ENCODE measurements at regions not wholly inside any gene's neighbourhood (a gene's known extent, or its start where the extent isn't known, plus 50 kb on each side); places are given as distances from the start of the nearest gene placed in this dataset.

- no peak overlapping the region for H3K4me3 ChIP-seq (ENCODE audit: low read length)
- DNase-seq (ENCODE audit: low read depth), result no peak
- TF ChIP-seq, protein P1, sequence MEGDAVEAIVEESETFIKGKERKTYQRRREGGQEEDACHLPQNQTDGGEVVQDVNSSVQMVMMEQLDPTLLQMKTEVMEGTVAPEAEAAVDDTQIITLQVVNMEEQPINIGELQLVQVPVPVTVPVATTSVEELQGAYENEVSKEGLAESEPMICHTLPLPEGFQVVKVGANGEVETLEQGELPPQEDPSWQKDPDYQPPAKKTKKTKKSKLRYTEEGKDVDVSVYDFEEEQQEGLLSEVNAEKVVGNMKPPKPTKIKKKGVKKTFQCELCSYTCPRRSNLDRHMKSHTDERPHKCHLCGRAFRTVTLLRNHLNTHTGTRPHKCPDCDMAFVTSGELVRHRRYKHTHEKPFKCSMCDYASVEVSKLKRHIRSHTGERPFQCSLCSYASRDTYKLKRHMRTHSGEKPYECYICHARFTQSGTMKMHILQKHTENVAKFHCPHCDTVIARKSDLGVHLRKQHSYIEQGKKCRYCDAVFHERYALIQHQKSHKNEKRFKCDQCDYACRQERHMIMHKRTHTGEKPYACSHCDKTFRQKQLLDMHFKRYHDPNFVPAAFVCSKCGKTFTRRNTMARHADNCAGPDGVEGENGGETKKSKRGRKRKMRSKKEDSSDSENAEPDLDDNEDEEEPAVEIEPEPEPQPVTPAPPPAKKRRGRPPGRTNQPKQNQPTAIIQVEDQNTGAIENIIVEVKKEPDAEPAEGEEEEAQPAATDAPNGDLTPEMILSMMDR (conservative IDR thresholded peaks at IDR 0.05; ENCODE audit: low read depth, low read length), result no peak
Observed at GRCh38 chr13:76620036-76620435, 266.2 kb downstream of the KCTD12 start.

DNA sequence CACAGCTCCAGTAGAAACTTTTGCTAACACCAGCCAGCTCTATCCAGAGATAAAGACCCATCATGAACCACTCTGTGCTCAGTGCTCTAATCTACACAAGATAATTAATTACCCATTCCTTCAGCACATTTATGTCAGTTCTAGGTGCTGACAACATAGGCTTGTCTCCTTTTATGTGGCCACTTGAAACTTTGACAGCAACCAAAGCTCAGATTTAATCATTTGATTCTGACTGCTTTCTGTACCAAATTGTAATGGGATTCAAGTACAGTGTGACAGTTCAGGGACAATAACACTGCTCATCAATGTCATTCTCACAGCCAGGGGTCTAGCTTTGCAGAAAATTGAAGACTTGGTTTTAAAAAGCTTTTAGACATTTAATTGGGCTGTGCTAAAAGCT lies 266.6 kb downstream of the KCTD12 start:
- no peak for DNase-seq (ENCODE audit: low read depth)
- TF ChIP-seq, protein P1 (conservative IDR thresholded peaks at IDR 0.05; ENCODE audit: low read depth, low read length), result no peak

GRCh38 chr13:76610819-76611415 lies 275.3 kb downstream of the KCTD12 start:
- no peak for DNase-seq (ENCODE audit: low read depth)
- H3K4me3 ChIP-seq (ENCODE audit: low read length), result no peak overlapping the region
- TF ChIP-seq, protein P1 (conservative IDR thresholded peaks at IDR 0.05; ENCODE audit: low read depth, low read length), result no peak

More for the DNA sequence above, 266.6 kb downstream of the KCTD12 start:
- H3K4me3 ChIP-seq (ENCODE audit: low read length), result no peak overlapping the region

- TF ChIP-seq, protein P1 (conservative IDR thresholded peaks at IDR 0.05; ENCODE audit: low read depth, low read length), result no peak
- DNase-seq (ENCODE audit: low read depth), result no peak
- H3K4me3 ChIP-seq (ENCODE audit: low read length), result no peak overlapping the region
Observed at GRCh38 chr13:76609643-76610042, 276.6 kb downstream of the KCTD12 start.

DNA sequence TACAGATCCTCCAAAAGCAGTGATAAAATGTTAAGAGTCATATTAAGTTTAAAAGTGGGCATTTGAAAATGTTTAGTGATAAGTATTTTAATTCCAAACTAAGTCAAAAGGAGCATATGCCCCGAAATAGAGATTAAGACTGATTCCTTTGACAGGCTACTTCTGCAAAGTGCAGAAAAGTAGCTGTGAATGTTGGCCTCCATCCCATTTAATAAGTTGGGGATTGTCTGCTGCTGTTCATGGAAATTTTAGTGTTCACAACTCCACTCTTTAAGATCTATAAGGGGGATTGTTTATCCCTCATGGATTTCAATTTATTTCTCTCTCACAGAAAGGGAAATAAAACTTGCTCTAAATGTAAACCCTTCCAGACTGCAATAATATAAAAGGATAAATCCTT lies 278.3 kb downstream of the KCTD12 start:
- TF ChIP-seq, protein P1 (conservative IDR thresholded peaks at IDR 0.05; ENCODE audit: low read depth, low read length), result no peak
- no peak for DNase-seq (ENCODE audit: low read depth)
- H3K4me3 ChIP-seq (ENCODE audit: low read length), result no peak overlapping the region

GRCh38 chr13:76600081-76600480 lies 286.1 kb downstream of the KCTD12 start:
- TF ChIP-seq, protein P1 (conservative IDR thresholded peaks at IDR 0.05; ENCODE audit: low read depth, low read length), result no peak
- DNase-seq (ENCODE audit: low read depth), result peak; percentile 12

DNA sequence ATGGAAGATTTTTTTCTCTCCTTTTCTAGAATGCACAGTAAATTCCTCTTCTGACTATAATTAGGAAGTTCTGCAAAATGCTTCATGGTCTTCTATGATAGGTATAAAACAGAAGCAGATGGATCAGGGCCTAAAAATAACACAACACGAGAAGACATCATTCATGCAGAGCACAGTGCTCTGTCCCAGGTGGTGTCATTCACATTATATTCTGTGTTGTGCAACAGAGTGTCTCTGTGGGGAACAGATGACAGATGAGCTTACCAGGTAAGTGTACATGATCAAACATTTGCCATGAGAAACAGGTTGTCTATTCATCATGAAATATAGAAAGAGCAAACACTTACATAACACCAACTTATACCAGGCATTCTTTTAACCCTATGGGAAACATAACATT lies 288.3 kb downstream of the KCTD12 start:
- no peak for DNase-seq (ENCODE audit: low read depth)
- TF ChIP-seq, protein P1 (conservative IDR thresholded peaks at IDR 0.05; ENCODE audit: low read depth, low read length), result no peak
- H3K4me3 ChIP-seq (ENCODE audit: low read length), result no peak overlapping the region

More at GRCh38 chr13:76600081-76600480, 286.1 kb downstream of the KCTD12 start:
- no peak overlapping the region for H3K4me3 ChIP-seq (ENCODE audit: low read length)
